NB4 (cell line): ENCODE measurements at regions not wholly inside any gene's neighbourhood (a gene's known extent, or its start where the extent isn't known, plus 50 kb on each side); places are given as distances from the start of the nearest gene placed in this dataset.

Experiments used
- MYC ChIP-seq: IDR thresholded peaks from 2 replicates; pipeline ENCODE4 v1.6.1; 2011; ENCODE audit warnings: low read depth, low read length
- TF ChIP-seq, protein P1 (sequence below): IDR thresholded peaks from one replicate; pipeline ENCODE4 v1.5.1; 2012; ENCODE audit warnings: low read depth, low read length

DNA sequence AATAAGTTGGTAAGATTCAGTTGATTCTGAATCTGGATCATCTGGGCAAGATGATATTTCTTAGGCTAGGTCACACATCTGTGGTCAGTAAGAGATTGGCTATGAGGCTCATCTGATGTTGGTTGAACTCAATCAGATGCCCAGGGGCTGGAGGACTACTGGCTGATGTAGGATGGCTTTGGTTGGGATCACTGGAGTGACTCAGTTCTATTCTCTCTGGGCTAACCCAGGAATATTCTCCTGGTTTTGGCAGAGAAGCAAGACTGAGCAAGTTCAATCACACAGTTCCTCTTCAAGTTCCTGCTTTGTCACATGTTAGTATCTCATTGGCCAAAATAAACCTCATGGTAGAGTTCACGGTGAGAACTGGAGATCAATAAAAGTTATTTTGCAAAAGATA is 902.3 kb upstream of the SLIT2 start:
- TF ChIP-seq MYC, result no peak
- TF ChIP-seq, protein P1, sequence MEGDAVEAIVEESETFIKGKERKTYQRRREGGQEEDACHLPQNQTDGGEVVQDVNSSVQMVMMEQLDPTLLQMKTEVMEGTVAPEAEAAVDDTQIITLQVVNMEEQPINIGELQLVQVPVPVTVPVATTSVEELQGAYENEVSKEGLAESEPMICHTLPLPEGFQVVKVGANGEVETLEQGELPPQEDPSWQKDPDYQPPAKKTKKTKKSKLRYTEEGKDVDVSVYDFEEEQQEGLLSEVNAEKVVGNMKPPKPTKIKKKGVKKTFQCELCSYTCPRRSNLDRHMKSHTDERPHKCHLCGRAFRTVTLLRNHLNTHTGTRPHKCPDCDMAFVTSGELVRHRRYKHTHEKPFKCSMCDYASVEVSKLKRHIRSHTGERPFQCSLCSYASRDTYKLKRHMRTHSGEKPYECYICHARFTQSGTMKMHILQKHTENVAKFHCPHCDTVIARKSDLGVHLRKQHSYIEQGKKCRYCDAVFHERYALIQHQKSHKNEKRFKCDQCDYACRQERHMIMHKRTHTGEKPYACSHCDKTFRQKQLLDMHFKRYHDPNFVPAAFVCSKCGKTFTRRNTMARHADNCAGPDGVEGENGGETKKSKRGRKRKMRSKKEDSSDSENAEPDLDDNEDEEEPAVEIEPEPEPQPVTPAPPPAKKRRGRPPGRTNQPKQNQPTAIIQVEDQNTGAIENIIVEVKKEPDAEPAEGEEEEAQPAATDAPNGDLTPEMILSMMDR, result no peak
